ENCODE measurements at regions not wholly inside any gene's neighbourhood (a gene's known extent, or its start where the extent isn't known, plus 50 kb on each side); places are given as distances from the start of the nearest gene placed in this dataset.

DNA sequence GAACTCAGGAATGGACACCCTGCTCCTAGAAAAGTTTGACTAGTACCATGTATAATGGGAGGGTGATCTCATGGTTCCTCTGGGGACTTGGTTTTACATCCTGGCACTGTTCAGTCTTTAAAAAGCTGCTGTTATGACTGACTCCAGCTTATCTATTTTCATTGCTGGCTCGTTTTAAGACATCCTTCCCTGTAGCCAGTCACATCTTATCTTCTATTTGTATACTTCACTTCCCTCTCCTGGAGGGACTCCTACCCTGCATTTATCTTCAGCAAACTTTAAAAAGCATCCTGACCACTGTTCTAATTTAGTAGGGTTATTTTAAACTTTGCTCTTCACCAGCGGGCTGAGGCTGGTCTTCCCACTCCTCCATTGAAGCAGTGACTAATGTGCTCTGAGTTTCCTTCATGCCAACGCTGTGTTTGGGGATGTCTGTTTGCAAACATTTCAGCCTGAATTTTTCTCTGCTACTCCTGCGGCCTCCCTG lies 72.9 kb upstream of the ARMC3 start (continued):
- TF ChIP-seq MGA (IDR thresholded peaks at IDR 0.05) (no peak), RAD21 (CRISPR knock-in tag; conservative IDR thresholded peaks at IDR 0.05 in 1 of 2, IDR thresholded peaks at IDR 0.05 in 1 of 2) (peak; percentile 85 to 88), HMBOX1 (IDR thresholded peaks at IDR 0.05) (peak; percentile 74), GTF2A2 (tag; IDR thresholded peaks at IDR 0.05) (no peak), NKRF (IDR thresholded peaks at IDR 0.05; ENCODE audit: borderline replicate concordance) (no peak), SMAD1 (IDR thresholded peaks at IDR 0.05; ENCODE audit: low read depth, low read length, partially characterized antibody) (no peak), SAP30 (IDR thresholded peaks at IDR 0.05; ENCODE audit: borderline replicate concordance, insufficient read depth, low read depth, low read length, poor library complexity, severe bottlenecking) (no peak), ZC3H8 (IDR thresholded peaks at IDR 0.05) (no peak), OTX1 (CRISPR knock-in tag; IDR thresholded peaks at IDR 0.05) (no peak)
- TF ChIP-seq, protein P1, sequence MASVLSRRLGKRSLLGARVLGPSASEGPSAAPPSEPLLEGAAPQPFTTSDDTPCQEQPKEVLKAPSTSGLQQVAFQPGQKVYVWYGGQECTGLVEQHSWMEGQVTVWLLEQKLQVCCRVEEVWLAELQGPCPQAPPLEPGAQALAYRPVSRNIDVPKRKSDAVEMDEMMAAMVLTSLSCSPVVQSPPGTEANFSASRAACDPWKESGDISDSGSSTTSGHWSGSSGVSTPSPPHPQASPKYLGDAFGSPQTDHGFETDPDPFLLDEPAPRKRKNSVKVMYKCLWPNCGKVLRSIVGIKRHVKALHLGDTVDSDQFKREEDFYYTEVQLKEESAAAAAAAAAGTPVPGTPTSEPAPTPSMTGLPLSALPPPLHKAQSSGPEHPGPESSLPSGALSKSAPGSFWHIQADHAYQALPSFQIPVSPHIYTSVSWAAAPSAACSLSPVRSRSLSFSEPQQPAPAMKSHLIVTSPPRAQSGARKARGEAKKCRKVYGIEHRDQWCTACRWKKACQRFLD (CRISPR knock-in tag; IDR thresholded peaks at IDR 0.05), result 0 out of 2 replicates have a peak, but pooled peaks have one; percentile 32
